ENCODE measurements at regions not wholly inside any gene's neighbourhood (a gene's known extent, or its start where the extent isn't known, plus 50 kb on each side); places are given as distances from the start of the nearest gene placed in this dataset.

GRCh38 chr3:193932136-193932535, 203.8 kb upstream of the HES1 start:
- 0 out of 4 replicates have a peak, but pooled peaks cover 0 to 4% of the 10 kb centered on the region in 2 experiments for H3K9me3 ChIP-seq (ENCODE audit: insufficient read depth in 2 of 2, low read depth in 1 of 2, low read length in 1 of 2)
- DNase-seq (ENCODE audit: low read depth in 1 of 2, low spot score in 2 of 2) (no peak), FAIRE-seq (no peak)
- no peak overlapping the region for H3K4ac ChIP-seq (replicated peaks; ENCODE audit: insufficient read length, low read depth, low read length)
- no peaks in the 10 kb centered on the region; a peak in 1 of 7 replicates for H3K27me3 ChIP-seq (replicated peaks in 1 of 4; ENCODE audit: control insufficient read depth in 3 of 4, extremely low read depth in 1 of 4, insufficient read depth in 3 of 4, low read length in 3 of 4)
- H3K23ac ChIP-seq (ENCODE audit: insufficient read length) = no peak overlapping the region
- no peak overlapping the region for H2BK20ac ChIP-seq (ENCODE audit: low read length)
- POLR2A ChIA-PET (ENCODE audit: partially characterized antibody) = no interaction called here
- no peak overlapping the region for H2AK5ac ChIP-seq (ENCODE audit: low read depth, low read length)
- H3K56ac ChIP-seq (replicated peaks; ENCODE audit: insufficient read length, low read depth, low read length) = no peak overlapping the region
- H3K4me1 ChIP-seq (replicated peaks in 1 of 4; ENCODE audit: control insufficient read depth in 3 of 4, insufficient read depth in 4 of 4, low read length in 3 of 4) = no peaks in the 10 kb centered on the region; a peak in 1 of 7 replicates
- H4K20me1 ChIP-seq (replicated peaks in 1 of 2; ENCODE audit: control insufficient read depth in 1 of 2, insufficient read depth in 2 of 2, low read length in 2 of 2) = no peaks in the 10 kb centered on the region
- CTCF ChIA-PET (ENCODE audit: partially characterized antibody) = interaction anchor here (1.0 to 2.8 kb wide), 3 partner anchors 13 to 152 kb away, joined by 4 to 9 read pairs (median 7); no protein-coding TSS in a partner anchor
- peak overlapping the region; percentile 20; the same call in 1 of the 2 replicates for H2BK12ac ChIP-seq (ENCODE audit: low read depth, low read length)
- H2BK120ac ChIP-seq (replicated peaks; ENCODE audit: low read depth, low read length) = no peak overlapping the region
- H3K14ac ChIP-seq (ENCODE audit: insufficient read length) = no peak overlapping the region
- H4K91ac ChIP-seq (replicated peaks; ENCODE audit: insufficient read length, low read length) = no peak overlapping the region
- H3K4me2 ChIP-seq (ENCODE audit: insufficient read depth in 1 of 2, low read depth in 2 of 2, low read length in 2 of 2) = no peak overlapping the region
- 85% methylated on average over 2 of the region's 2 CpGs; no CpG with 5 or more reads in 1 of the 2 experiments for WGBS, 2 experiments (ENCODE audit: extremely low coverage in 1 of 2, insufficient coverage in 1 of 2, insufficient read length in 1 of 2, insufficient replicate concordance in 2 of 2, low coverage in 1 of 2, low lambda C conversion rate in 2 of 2, missing lambda C conversion rate in 1 of 2)
- no peaks in the 10 kb centered on the region for H3K79me2 ChIP-seq (ENCODE audit: control insufficient read depth in 1 of 2, insufficient read depth in 2 of 2, low read length in 2 of 2)
- no peak overlapping the region for H3K27ac ChIP-seq (ENCODE audit: low read depth, low read length)
- H3K9ac ChIP-seq (replicated peaks in 1 of 4; ENCODE audit: extremely low read depth in 1 of 4, low read depth in 3 of 4, low read length in 3 of 4) = no peak overlapping the region
- H2AFZ ChIP-seq (ENCODE audit: low read length) = no peak overlapping the region
- no peak overlapping the region for H3K18ac ChIP-seq (ENCODE audit: extremely low read depth, low read length)
- H3K36me3 ChIP-seq (ENCODE audit: control insufficient read depth in 2 of 4, insufficient read depth in 4 of 4, low read length in 3 of 4) = no peaks in the 10 kb centered on the region
- H2BK15ac ChIP-seq (ENCODE audit: low read length) = no peak overlapping the region
- H3K23me2 ChIP-seq (ENCODE audit: low read depth, low read length) = no peaks in the 10 kb centered on the region
- H3K4me3 ChIP-seq (ENCODE audit: extremely low read depth in 1 of 4, insufficient read depth in 2 of 4, low read depth in 3 of 4, low read length in 4 of 4) = no peak overlapping the region
- no peak overlapping the region for H4K5ac ChIP-seq (ENCODE audit: insufficient read length, low read depth, low read length)
- no peaks in the 10 kb centered on the region for H3K79me1 ChIP-seq (ENCODE audit: low read depth, low read length)
- no peak overlapping the region for H4K8ac ChIP-seq (ENCODE audit: extremely low read depth, insufficient read depth, low read length)
- peak overlapping the region; percentile 26 for H2BK5ac ChIP-seq (ENCODE audit: low read depth, low read length)

Data from H1 (cell line).